GM18499 (cell line): ENCODE measurements at regions not wholly inside any gene's neighbourhood (a gene's known extent, or its start where the extent isn't known, plus 50 kb on each side); places are given as distances from the start of the nearest gene placed in this dataset.

Experiments
- ATAC-seq: cut with Tn5 transposase; IDR thresholded peaks from one replicate; pipeline ENCODE4 v1.9.1; 2021; ENCODE audit warnings: moderate number of reproducible peaks; ENCODE audit not compliant: insufficient read depth, unreplicated experiment

GRCh38 chr2:171225989-171226388 lies 65.3 kb upstream of the TLK1 start:
- no peak for ATAC-seq

- no peak for ATAC-seq
These were observed 64.7 kb upstream of the TLK1 start for GRCh38 chr2:171225302-171225980.

DNA sequence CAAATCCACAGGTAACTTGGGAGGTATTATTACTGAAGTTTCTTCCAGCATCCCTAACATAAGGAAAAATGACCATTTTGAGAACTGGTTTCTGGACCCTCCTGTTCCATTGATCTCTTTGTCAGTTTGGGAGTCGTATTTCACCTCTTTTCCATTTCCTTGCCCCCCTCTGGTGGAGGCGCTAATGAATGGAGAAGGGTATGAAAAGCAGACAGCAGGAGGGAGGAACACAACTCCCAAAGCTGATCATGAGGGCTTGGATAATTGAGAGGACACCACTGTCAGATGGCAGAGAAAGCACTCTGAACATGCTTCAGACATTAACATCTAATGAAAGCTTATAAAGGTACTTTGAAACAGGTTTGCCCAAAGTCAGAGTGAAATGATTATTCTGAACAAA lies 56.6 kb upstream of the TLK1 start:
- ATAC-seq = no peak

DNA sequence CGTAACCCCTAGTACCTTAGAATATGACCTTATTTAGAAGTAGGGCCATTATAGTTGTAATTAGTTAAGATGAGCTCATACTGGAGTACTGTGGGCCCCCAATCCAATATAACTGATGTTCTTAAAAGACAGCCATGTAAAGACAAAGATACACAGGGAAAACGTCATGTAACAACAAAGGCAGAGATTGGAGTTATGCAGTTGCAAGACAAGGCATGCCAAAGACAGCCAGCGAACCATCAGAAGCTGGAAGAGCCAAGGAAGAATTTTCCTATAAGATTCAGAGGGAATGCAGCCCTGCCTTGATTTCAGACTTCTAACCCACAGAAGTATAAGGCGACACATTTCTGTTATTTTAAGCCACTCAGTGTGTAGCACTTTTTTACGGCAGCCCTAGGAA lies 55.9 kb upstream of the TLK1 start:
- no peak for ATAC-seq

DNA sequence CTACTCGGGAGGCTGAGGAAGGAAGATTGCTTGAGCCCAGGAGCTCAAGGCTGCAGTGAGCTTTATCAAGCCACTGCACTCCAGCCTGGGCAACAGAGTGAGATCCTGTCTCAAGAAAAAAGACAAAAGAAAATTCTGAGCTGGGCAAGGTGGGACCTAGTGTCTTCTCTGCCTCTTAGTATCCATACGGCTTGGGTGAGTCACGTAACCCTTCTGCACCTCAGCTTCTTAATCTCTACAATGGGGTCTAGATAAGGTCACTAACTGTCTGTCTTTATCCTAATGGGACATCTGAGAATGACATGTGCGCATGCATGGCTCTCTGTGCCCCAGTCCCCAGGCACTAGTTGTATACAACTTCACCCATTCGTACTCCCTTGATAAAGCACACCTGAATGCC lies 53.4 kb upstream of the TLK1 start:
- ATAC-seq = no peak

GRCh38 chr2:171210864-171211431 lies 50.3 kb upstream of the TLK1 start:
- no peak for ATAC-seq
